Caco-2 (cell line): ENCODE measurements at regions not wholly inside any gene's neighbourhood (a gene's known extent, or its start where the extent isn't known, plus 50 kb on each side); places are given as distances from the start of the nearest gene placed in this dataset.

Source experiments
- BruUV-seq: library from RNA; stranded (reverse); fragments of 400-500 nt; replicated peaks from 2 replicates; lab custom pipeline; 2021; lab: Mats Ljungman, UMichigan
- CTCF ChIA-PET: fragments of 300-600 bp; sonication (Branson Sonifier 250); formaldehyde crosslinking; loops from one replicate; lab custom pipeline; 2022; ENCODE audit warnings: antibody characterized with exemption; lab: Charles Lee
- POLR2A ChIA-PET: fragments of 300-600 bp; sonication (Branson Sonifier 250); formaldehyde crosslinking; loops from one replicate; lab custom pipeline; 2022; ENCODE audit warnings: antibody characterized with exemption; lab: Charles Lee
- DNase-seq, 2 experiments: peaks; one replicate each; pipeline versions ENCODE4 v3.0.0 to v3.0.0-alpha.2; 2020 to 2022
- H3K27me3 ChIP-seq: replicated peaks from 2 replicates; pipeline ENCODE4 v1.6.0; 2011; ENCODE audit warnings: low read length; ENCODE audit not compliant: control insufficient read depth, insufficient read depth
- H3K36me3 ChIP-seq: 2 replicates; pipeline ENCODE4 v1.5.1; 2011; ENCODE audit warnings: low read length; ENCODE audit not compliant: control insufficient read depth, insufficient read depth
- H3K4me1 ChIP-seq: fragments of 250-450 bp; sonication (Bioruptor Pico); 2 replicates; pipeline ENCODE4 v1.5.1; 2020; ENCODE audit warnings: mild to moderate bottlenecking
- H3K4me3 ChIP-seq: 2 replicates; pipeline ENCODE4 v1.5.1; 2011; ENCODE audit warnings: low read depth, mild to moderate bottlenecking, control low read depth, low read length
- H3K9me3 ChIP-seq: fragments of 250-450 bp; sonication (Bioruptor Pico); 2 replicates; pipeline ENCODE4 v1.5.1; 2020; ENCODE audit warnings: mild to moderate bottlenecking, moderate library complexity
- H3K27ac Mint-ChIP-seq: one replicate; pipeline ENCODE4 v1.8.0; 2022; ENCODE audit warnings: mixed read lengths; ENCODE audit not compliant: unreplicated experiment
- H3K27me3 Mint-ChIP-seq: one replicate; pipeline ENCODE4 v1.8.0; 2022; ENCODE audit warnings: mixed read lengths; ENCODE audit not compliant: insufficient read depth, unreplicated experiment
- H3K36me3 Mint-ChIP-seq: one replicate; pipeline ENCODE4 v1.8.0; 2022; ENCODE audit warnings: mild to moderate bottlenecking, mixed read lengths; ENCODE audit not compliant: insufficient read depth, unreplicated experiment
- H3K4me1 Mint-ChIP-seq: one replicate; pipeline ENCODE4 v1.8.0; 2022; ENCODE audit warnings: low read depth, mixed read lengths; ENCODE audit not compliant: unreplicated experiment
- H3K4me3 Mint-ChIP-seq: one replicate; pipeline ENCODE4 v1.8.0; 2022; ENCODE audit warnings: mild to moderate bottlenecking, moderate library complexity, mixed read lengths; ENCODE audit not compliant: unreplicated experiment
- H3K9me3 Mint-ChIP-seq: one replicate; pipeline ENCODE4 v1.8.0; 2022; ENCODE audit warnings: mixed read lengths; ENCODE audit not compliant: unreplicated experiment
- CTCF ChIP-seq, 2 experiments: fragments of 200-600 bp in 1 of 2; IDR thresholded peaks; 1 replicate in 1 of 2; 2 replicates in 1 of 2; pipeline versions ENCODE4 v1.5.1 to v1.8.0; 2011 to 2022; ENCODE audit warnings: antibody characterized with exemption in 1 of 2, control low read depth in 1 of 2, inconsistent platforms in 1 of 2, low read depth in 1 of 2, low read length in 1 of 2, mild to moderate bottlenecking in 1 of 2, moderate library complexity in 1 of 2; ENCODE audit not compliant: insufficient read depth in 1 of 2, severe bottlenecking in 1 of 2, unreplicated experiment in 1 of 2
- intact Hi-C: fragments of 100-400 bp; cut with micrococcal nuclease; formaldehyde crosslinking; loops from one replicate; pipeline ENCODE4 v1.10.0; 2022; ENCODE audit not compliant: unreplicated experiment

GRCh38 chr2:117406443-117406842 lies 408.0 kb upstream of the DDX18 start:
- Histone ChIP-seq H3K27me3 (no peaks in the 10 kb centered on the region), H3K4me1 (no peaks in the 10 kb centered on the region), H3K9me3 (no peaks in the 10 kb centered on the region), H3K36me3 (no peaks in the 10 kb centered on the region), H3K4me3 (no peak overlapping the region)
- BruUV-seq, result no TSS peak
- ChIA-PET CTCF (no interaction called here), POLR2A (no interaction called here)
- TF ChIP-seq CTCF (IDR thresholded peaks at IDR 0.05; ENCODE audit: insufficient read depth in 1 of 2, low read depth in 1 of 2, low read length in 1 of 2, severe bottlenecking in 1 of 2, unreplicated experiment in 1 of 2), result no peak
- Mint-ChIP-seq H3K4me1 (no peaks in the 10 kb centered on the region), H3K9me3 (no peaks in the 10 kb centered on the region), H3K27me3 (peaks cover 5% of the 10 kb centered on the region), H3K4me3 (no peak overlapping the region), H3K27ac (no peak overlapping the region), H3K36me3 (no peaks in the 10 kb centered on the region)
- DNase-seq, result no peak
- intact Hi-C loops, result no loop called here

GRCh38 chr2:117407746-117408145 lies 406.7 kb upstream of the DDX18 start:
- no peak overlapping the region for H3K4me3 Mint-ChIP-seq
- DNase-seq, result no peak
- H3K27me3 Mint-ChIP-seq, result peaks cover 6% of the 10 kb centered on the region
- H3K27ac Mint-ChIP-seq, result no peak overlapping the region
- TF ChIP-seq CTCF (IDR thresholded peaks at IDR 0.05; ENCODE audit: insufficient read depth in 1 of 2, low read depth in 1 of 2, low read length in 1 of 2, severe bottlenecking in 1 of 2, unreplicated experiment in 1 of 2), result no peak
- H3K36me3 Mint-ChIP-seq, result no peaks in the 10 kb centered on the region
- POLR2A ChIA-PET, result no interaction called here
- Histone ChIP-seq H3K4me3 (no peak overlapping the region), H3K36me3 (no peaks in the 10 kb centered on the region), H3K4me1 (no peaks in the 10 kb centered on the region), H3K27me3 (no peaks in the 10 kb centered on the region), H3K9me3 (no peaks in the 10 kb centered on the region)
- H3K9me3 Mint-ChIP-seq, result no peaks in the 10 kb centered on the region
- H3K4me1 Mint-ChIP-seq, result no peaks in the 10 kb centered on the region
- no TSS peak for BruUV-seq
- intact Hi-C loops, result no loop called here
- CTCF ChIA-PET, result no interaction called here

- intact Hi-C loops, result no loop called here
- Histone ChIP-seq H3K4me1 (no peaks in the 10 kb centered on the region), H3K27me3 (no peaks in the 10 kb centered on the region), H3K9me3 (no peaks in the 10 kb centered on the region), H3K4me3 (no peak overlapping the region), H3K36me3 (no peaks in the 10 kb centered on the region)
- Mint-ChIP-seq H3K27ac (no peak overlapping the region), H3K36me3 (no peaks in the 10 kb centered on the region), H3K9me3 (no peaks in the 10 kb centered on the region), H3K4me3 (no peak overlapping the region), H3K4me1 (no peaks in the 10 kb centered on the region), H3K27me3 (peaks cover 8% of the 10 kb centered on the region)
- POLR2A ChIA-PET, result no interaction called here
- no TSS peak for BruUV-seq
- TF ChIP-seq CTCF (IDR thresholded peaks at IDR 0.05; ENCODE audit: insufficient read depth in 1 of 2, low read depth in 1 of 2, low read length in 1 of 2, severe bottlenecking in 1 of 2, unreplicated experiment in 1 of 2), result no peak
- CTCF ChIA-PET, result no interaction called here
- DNase-seq, result no peak
These were observed 405.0 kb upstream of the DDX18 start for GRCh38 chr2:117409443-117409842.
